NK-92 treated with Interleukin-12 subunit alpha and Interleukin-12 subunit beta, amount 100 ng/mL, for 24 hours (cell line): ENCODE measurements at regions not wholly inside any gene's neighbourhood (a gene's known extent, or its start where the extent isn't known, plus 50 kb on each side); places are given as distances from the start of the nearest gene placed in this dataset.

Experiments used
- DNase-seq: peaks from one replicate; lab custom pipeline; 2025; lab: John Stamatoyannopoulos, UW

GRCh38 chr18:73962256-73962655, 185.4 kb downstream of the FBXO15 start:
- no peak for DNase-seq

GRCh38 chr18:73961804-73962203, 185.8 kb downstream of the FBXO15 start:
- no peak for DNase-seq

- DNase-seq, result no peak
Observed at GRCh38 chr18:73959352-73959751, 188.3 kb downstream of the FBXO15 start.

GRCh38 chr18:73954268-73954667, 193.4 kb downstream of the FBXO15 start:
- DNase-seq, result no peak

GRCh38 chr18:73952296-73952946, 195.2 kb downstream of the FBXO15 start:
- DNase-seq, result no peak

- DNase-seq, result no peak
Observed at GRCh38 chr18:73950116-73950700, 197.4 kb downstream of the FBXO15 start.

- no peak for DNase-seq
Observed at GRCh38 chr18:73948497-73948896, 199.1 kb downstream of the FBXO15 start.

GRCh38 chr18:73948084-73948483, 199.6 kb downstream of the FBXO15 start:
- DNase-seq, result no peak

GRCh38 chr18:73947180-73947921, 200.3 kb downstream of the FBXO15 start:
- no peak for DNase-seq

GRCh38 chr18:73945130-73945792, 202.4 kb downstream of the FBXO15 start:
- no peak for DNase-seq

GRCh38 chr18:73944715-73945114, 202.9 kb downstream of the FBXO15 start:
- no peak for DNase-seq

GRCh38 chr18:73943763-73944162, 203.9 kb downstream of the FBXO15 start:
- DNase-seq, result no peak

- no peak for DNase-seq
Observed at GRCh38 chr18:73942956-73943355, 204.7 kb downstream of the FBXO15 start.

GRCh38 chr18:73942081-73942625, 205.5 kb downstream of the FBXO15 start:
- no peak for DNase-seq

- no peak for DNase-seq
Observed at GRCh38 chr18:73940721-73941120, 206.9 kb downstream of the FBXO15 start.

- no peak for DNase-seq
Observed at GRCh38 chr18:73939391-73939790, 208.2 kb downstream of the FBXO15 start.

GRCh38 chr18:73933685-73934084, 213.9 kb downstream of the FBXO15 start:
- no peak for DNase-seq

- no peak for DNase-seq
Observed at GRCh38 chr18:73932976-73933375, 214.7 kb downstream of the FBXO15 start.

GRCh38 chr18:73927496-73927895, 220.1 kb downstream of the FBXO15 start:
- DNase-seq, result no peak

- no peak for DNase-seq
Observed at GRCh38 chr18:73924836-73925235, 222.8 kb downstream of the FBXO15 start.

GRCh38 chr18:73924307-73924706, 223.3 kb downstream of the FBXO15 start:
- DNase-seq, result no peak

GRCh38 chr18:73923866-73924265, 223.8 kb downstream of the FBXO15 start:
- no peak for DNase-seq

- no peak for DNase-seq
Observed at GRCh38 chr18:73920033-73920432, 227.6 kb downstream of the FBXO15 start.
